DMS79 (cell line): ENCODE measurements at regions not wholly inside any gene's neighbourhood (a gene's known extent, or its start where the extent isn't known, plus 50 kb on each side); places are given as distances from the start of the nearest gene placed in this dataset.

Source experiments
- DNase-seq: peaks from one replicate; lab custom pipeline; 2025; lab: John Stamatoyannopoulos, UW

DNA sequence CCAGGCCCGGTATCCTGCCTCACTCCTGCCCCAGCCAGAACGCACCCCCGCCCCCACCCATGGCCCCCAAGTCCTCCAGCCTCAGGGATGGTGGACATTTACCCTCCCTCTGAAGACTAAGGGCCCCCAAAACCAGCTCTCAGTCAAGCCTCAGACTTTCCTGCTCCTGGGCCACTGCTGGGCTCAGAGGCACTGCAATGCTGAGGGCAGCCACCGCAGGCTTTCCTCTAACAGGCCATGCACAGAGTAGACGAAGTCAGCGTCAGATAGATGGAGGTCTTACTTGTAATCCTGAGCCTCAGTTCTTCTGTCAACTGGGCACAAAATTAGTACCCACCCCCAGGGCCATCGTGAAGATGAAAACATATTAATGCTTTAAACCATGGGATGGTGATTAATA lies 92.6 kb downstream of the TTC32 start:
- no peak for DNase-seq

DNA sequence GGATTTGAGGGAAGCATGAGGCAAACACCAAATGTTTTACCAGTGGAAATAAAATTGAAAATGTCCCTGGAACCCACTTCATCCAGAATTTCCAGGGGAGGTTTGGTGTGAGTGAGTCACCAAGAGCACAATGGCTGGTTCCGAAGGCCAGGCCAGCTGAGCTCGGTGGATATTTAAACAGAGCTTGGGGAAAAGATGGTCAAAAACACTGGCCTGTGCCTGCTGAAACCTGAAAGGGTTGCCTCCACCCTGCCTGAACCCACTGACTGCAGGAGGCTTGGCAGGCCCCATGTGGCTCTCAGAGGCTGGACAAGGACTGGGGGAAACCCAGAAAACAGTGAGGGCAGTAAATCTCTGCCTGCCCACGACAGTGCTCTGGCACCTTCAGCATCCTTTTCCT lies 93.9 kb downstream of the TTC32 start:
- no peak for DNase-seq

DNA sequence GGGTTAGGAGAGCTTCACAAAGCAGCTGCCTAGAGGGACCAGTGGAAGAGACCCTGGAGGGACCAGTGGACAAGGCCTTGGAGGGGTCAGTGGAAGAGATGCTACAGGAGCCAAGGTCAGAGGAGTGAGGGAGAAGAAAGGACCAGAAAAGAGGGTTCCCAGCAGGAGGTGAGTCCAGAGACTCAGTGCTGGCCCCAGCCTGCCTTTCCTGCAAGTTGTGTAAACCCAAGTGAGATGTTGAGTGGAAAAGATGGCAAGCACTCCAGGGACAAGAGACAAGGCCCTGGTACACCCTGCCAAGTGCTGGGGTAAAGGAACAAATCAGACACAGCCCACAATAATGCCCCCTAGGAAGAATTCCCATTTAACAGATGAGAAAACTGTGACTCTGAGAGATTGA lies 94.4 kb downstream of the TTC32 start:
- no peak for DNase-seq

DNA sequence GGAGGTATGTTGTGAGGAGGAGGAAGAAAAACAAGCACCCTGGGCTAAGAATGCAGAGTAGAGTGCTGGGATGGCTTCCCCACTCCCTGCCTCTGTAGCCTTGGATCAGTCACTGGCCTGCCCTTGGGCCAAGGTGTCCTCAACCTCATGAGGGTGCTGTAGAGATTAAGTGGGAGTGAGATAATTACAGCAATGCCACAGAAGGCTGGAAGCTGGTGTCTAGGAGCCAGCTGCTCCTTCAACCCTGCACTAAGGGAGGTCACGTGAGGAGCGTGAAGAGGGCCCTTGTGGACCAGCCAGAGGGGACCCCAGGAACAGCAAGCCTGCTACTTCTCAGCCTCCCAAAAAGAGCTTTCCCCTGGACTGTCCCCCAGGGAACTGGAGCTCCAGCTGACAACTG lies 95.2 kb downstream of the TTC32 start:
- DNase-seq, result no peak

DNA sequence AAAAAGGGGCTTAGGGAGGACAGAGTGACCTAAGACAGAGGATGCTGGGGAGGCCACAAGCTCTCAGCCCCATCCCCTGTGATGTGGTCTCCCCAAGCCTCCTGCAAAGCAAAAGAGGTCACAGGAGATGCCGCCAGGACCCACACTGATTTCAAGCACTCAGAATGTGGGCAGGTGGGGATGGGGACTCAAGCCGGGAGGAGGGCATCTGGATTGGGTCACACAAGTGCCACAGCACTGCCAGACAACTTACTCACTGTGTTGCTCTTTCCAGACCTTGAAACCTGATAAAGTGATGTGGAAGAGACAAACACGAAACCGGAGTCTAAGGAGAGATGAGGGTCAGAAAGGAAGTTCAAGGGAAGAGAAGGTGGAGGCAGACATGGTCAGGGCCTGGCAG lies 95.7 kb downstream of the TTC32 start:
- no peak for DNase-seq

DNA sequence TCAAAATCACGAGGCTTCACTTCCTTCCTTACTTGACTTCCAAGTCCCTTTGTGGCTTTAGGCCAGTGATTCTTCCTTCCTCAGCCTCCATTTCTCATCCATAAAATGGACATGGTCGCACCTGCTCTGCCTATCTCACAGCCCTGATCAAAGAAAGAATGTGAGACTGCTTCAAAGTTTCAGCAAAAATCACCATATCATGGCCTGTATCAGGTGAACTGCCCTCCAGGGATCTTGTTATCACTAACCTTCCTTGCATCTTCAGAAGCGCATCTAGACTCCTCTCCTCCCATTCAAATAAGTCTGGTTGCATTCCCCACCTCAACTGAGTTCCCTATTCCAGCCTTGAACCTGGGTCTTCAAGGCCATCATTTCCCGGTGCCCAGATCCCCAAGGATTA lies 96.5 kb downstream of the TTC32 start:
- DNase-seq, result no peak

DNA sequence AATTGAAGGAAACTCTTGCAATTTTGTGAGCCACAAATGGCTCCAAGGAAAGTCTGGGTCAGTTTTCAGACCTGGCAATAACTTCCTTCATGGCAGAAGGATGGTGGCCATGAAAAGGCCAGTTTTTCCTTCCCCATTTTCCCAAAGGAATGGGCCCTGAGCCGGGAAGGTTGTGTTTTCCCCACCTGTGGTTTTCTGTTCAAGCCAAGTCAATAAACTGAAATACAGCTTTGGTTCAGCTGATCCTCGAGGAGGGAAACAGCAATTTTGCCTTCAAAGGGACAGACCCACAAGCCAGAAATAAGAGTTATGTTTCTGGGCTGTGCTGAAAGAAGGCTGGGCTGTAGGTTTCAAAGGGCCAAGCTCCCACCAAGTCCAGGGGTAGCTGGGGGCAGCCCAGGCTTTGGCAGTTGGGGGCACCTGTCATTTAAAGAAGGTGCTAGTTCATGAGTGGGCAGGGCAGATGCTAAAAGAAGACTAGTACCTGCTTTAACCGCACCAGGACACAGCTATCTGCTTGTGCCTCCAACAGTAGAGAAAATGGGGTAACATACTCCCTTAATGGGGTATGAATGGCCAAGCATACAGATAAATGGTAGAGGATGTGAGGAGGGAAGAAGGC lies 97.0 kb downstream of the TTC32 start:
- DNase-seq, result no peak

DNA sequence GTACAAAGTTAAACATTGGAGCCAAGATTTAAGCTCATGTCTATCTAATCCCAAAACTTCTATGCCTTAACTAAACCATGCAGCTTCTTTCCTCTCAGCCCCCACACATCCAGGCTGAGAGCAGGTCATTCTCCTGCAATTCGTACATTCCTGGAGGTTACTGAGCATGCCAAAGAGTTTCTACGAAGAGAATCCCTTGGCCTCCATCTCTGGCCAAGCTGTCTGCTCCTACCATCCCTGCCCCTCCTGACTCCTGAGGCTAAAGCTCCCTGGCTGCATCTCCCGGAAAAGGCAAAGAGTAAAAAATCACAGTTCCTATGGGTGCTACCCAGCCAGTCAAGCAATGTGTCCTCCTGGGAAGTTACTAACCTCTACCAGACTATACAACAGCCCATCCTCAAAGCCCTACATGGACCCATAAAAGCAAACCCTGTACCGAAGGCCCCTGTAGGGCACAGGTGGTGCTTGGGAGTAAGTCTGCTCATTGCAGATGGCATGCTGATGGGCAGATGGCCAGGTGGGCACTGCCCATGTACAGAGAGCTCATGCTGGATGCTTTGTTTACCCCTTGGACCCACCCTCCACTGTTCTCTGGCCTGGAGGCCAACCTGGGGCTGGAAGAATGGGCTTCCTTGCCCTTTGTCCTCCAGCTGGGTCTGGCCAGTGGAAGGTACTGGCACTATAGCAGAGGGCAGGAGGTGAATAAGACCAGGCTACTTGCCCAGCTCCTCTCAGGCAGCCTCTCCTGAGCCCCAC lies 99.5 kb downstream of the TTC32 start:
- no peak for DNase-seq

DNA sequence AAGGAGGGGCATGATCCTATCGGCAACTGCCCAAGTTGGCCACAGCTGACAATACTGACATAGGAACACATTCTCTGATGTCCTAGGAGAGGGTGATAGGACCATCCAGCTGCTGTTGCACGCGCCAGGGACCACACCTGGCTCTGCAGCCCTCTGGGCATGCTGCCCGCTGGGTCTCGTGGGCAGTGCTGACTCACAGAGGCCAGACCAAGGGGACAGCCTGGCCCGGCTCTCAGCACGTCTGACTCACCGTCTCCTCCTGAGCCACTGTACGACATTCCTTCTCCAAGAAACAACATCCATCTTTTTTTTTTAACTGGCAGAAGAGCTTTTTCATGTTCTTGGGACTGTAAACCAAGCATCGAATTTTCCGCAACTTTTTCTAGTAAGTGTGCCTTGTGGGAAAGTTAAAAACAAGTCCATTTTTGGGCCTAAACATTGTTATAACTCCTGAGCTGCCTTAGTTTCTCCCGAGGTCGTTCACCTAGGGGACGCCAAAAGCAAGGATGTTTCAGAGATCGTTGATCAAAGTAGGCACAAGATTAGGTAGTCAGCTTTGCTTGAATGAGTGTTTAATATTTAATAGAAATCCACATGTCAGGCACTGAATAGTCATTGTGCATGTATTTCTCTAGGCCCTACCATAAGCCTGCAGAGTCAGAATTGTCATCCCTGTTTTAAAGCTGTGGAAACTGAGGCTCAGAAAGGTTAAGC lies 100.3 kb downstream of the TTC32 start:
- DNase-seq, result no peak

DNA sequence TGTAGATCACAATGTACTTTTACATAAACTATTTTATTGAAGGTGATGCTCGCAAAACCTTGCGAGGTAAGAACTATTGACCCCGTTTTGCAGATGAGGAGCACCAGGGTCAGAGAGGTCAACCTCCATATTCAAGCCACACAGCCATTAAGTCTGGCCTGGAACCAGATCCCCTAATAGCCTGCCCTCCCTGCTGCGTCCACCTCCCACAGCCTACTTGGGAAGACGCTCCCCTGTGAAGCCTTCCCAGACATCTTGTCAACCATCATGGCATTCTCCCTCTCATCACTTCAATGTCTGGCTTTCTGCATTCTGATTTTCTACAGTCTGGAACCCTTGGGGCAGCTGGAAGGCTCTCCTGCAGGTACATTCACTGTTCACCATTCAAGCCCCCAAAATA lies 101.0 kb downstream of the TTC32 start:
- no peak for DNase-seq

DNA sequence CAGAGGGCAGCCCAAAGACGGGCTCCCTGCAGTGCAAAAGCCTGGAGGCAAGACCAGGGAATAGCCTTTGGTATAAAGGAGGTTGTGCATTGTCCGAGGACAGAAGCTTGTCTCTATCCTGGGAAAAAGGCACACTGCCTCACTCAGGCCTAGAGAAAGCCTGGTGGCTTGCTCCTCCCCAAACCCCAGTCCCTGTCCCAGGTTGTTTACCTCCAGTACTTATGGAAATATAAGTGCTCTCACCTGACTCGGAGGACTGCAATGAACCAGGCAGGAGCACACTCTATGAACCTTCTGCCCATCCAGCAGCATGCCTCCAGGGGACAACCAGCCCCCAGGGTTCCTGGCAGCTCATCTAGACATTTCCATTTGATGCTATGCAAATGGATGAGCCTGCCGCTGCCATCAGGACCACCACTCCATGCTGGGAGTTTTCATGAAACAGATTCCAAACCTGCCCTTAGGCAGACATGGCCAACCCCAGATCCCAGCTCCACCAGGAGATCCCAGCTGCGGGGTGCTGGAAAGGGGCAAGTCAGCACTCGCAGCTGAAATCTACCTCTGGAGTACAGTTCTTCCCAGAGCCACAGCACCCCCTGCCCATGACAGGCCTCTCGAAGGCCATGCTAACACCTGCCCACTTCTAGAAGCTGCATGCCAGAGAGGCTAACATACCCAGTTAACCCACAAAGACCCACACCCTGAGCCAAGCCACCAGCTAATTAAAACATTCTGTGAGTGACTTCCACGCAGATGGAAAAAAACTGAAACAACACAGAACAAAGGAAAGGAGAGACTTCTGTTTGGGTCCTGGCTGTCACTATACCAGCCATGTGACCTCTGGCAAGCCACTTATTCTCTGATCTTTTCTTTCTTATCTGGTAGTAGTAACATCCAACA lies 101.7 kb downstream of the TTC32 start:
- DNase-seq, result peak; percentile 93

DNA sequence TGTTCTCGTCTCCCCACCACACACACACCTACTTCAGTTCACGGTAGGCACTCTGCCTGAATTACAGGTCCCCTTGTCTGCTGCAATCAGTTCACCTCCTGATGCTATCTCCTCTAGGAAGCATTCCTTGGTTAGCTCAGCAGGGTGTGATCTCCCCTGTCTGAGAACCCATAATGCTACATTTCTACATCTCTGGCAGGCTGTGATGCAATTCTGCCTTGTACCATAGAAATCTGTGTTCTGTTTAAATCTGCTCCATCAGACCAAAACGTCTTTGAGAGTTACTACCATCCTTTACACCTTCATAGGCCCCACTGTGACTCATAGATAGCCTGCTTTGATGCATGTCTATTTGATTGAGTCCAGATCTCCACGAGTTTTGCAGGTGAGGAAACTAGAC lies 103.9 kb downstream of the TTC32 start:
- no peak for DNase-seq

DNA sequence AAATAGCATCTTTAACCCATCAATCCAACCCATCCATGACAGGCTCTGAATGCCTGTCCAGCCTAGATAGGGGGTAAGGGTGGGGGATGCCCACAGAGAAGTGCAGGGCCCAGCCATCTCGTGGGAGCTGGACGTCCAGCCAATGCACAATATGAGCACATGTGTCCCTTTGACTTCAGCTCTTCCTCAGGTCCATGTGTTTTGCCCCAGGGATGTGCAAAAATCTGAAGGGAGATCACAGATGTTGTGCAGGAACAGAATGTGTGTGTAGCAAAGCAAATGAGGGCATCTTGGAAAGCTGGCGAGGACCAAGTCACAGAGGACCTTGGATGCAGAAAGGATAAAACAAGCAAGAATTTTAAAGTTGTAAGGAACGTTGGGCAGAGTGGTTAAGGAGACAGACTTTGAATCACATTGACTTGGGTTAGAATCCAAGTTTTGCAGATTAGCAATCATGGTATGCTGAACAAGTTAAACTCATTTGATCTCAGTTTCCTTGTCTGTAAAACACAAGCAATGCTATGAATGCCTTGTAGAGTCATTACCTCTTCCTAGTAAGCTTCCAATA lies 104.5 kb downstream of the TTC32 start:
- no peak for DNase-seq

DNA sequence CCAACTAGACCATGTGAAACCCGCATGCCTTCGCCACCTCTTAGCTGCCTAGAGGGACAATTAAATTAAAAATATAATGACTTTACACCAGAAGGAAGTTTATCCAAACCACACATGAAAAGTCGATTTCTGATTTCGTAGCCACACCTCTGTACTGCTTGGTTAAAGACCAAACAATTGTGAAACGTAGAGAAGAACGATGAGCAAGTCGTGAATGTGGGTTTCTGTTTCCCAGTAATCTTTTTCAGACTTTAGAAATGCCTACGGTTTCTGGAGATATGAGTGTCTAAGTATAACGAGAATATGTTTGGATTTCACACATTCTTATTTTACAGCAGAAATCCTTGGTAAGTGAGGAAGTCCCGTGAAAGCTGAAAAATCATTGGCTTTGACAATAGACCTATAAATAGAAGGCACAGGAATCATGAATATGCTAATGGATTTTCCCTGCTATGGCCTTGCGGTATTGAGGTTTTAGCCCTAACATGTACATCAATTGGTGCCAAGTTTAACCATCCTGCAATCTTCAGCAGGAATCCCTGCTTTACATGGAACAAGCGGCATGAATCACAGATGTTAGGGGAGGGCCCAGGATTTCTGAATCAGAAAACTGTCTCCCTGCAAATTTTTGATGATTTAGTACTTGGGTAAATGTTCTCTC lies 105.6 kb downstream of the TTC32 start:
- DNase-seq, result no peak

DNA sequence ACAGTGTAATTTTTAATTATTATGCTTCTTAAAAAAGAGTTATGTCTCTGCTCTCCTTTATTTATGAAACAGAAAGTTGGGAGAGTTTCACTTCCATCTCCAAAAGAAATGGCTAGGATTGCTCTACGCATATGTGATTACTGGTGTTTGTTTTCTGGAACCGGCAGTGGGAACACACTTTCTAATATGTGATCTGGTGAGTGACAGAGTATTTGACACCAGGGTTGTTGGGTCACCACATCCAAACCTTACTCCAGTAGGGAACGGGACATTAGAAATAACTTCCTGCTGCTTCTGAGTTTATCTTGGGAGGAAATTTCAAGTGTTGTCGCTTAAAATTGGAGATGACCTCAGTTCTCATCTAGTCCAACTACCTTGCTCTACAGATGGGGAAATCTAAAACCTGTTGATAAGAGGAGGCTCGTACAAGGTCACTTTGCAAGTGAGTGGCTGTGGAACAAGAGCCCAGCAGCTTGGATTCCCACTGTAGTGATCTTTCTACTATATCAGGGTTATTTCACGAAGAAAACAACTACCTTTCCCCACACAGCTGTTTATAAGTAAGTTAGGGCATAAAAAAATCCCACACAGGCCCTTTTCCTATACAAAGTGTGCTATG lies 108.5 kb downstream of the TTC32 start:
- no peak for DNase-seq

DNA sequence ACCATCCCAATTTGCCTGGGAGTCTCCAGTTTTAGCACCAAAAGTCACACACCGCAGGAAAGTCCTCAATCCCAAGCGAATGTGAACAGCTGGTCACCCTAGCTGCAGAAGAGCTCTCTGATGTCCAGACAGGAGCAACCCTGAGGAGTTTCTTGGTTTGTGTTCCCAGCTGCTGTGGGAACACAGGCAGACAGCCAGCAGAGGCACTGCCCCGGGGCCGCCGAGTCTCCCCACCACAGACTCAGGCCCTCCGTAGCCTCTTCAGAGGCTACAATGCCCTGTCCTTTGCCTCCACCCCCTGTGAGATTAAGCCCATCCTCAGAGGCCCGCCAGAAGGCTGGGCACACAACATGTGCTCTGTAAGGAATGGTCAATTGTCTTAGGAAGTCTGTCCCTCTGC lies 111.5 kb downstream of the TTC32 start:
- no peak for DNase-seq

DNA sequence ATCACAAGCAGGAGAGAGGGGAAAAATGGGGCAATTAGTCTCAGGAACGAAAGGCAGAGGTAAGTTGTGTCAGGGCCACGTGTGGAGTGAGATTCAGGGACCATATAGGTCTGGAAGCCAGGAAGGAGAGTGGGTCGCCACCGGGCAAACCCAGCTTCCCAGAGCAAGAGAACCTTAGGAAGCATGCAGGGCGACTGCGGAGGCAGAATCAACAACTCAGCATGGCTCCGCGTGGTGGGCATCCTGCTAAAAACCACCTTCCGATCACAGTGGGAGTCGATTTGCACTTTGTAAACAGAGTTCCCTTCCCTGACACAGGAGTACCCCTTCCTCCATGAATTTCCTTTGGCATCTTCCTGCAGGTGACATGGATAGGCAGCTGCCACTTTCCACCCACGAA lies 114.6 kb downstream of the TTC32 start:
- no peak for DNase-seq

DNA sequence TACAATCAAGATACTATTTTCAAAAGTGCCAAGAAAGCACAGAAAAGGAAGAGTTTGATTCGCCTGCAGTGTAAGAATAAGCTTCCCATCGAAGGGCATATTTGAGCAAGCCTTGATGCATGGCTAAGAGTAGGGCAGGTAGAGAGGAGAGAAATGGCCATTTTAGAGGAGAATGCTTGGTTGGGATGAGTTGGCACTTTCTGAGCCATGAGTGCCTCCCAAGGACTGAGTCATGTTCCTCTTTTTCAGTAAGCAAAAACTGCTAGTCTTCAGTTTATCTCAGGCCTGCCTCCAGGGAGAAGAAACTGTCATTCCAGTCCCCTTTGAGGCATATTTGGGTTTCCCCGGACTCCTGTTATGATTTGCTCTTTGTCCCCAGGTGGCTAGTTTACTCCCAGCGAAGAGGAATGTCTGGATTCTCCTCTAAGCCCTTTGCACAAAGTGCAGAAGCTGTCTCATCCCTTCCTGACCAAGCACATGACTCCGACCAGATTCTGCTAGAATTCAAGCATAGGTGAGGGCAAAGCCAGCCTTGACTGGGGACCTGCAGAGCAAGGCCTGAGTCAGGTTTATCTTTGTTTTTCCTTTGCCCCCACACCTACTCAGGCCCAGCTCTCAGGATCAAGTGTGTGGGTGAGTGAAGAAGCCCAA lies 115.2 kb downstream of the TTC32 start:
- no peak for DNase-seq

DNA sequence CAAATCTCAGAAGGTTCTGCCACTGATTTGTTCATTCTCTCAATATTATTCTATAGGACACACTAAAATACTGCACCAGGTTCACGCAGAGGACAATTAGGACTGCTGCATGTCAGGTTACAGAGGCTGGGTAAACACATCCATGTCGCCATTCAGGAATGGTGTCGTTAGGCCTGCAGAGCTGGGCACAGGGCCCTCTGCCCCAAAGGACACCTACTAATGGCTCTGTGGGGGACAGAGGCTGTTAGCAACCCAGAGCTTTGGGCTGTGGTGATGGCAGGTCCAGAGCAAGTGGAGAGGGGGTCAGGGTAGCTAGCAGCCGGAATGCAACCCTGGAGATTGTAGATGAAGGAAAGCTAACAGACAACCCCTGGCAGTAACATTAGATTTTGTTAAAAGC lies 115.9 kb downstream of the TTC32 start:
- DNase-seq, result no peak

DNA sequence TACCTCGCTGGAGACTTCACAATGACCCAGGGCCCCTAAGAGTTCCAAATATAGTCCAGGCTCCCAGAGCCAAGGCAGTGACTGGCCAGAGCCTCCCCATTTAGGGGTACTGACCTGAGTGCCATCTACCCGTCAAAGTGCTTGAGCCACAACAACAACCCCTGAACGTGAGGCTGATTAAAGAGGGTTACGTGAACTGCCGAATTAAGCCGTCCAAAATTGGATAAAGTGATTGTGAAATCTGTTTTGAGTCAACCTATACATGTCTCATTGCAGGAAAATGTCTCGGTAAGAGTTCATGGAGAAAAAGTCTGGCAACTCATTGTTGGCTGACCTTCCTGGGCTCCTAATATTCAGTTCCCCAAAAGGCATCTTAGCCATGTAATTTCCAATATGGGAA lies 116.3 kb downstream of the TTC32 start:
- no peak for DNase-seq

DNA sequence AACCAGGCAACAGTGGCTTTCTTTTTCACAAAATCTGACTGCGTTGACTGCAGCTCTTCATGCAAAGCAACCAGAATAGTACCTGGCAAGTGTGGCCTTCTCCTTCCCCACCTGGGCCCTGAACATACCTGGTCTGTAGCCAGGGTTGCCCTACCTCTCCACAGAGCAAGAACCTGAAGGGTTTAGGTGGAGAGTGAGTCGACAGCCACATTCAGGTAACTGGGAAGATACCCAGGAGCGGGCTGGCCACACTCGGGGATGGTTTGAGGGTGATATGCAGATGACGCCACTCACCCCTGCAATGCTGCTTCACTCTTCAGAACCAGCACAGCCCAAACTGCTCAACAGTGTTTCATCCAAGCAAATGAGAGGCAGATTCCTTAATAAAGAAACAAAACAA lies 117.3 kb downstream of the TTC32 start:
- DNase-seq, result no peak
